Right lobe of liver (tissue), 4 donors: ENCODE measurements at regions not wholly inside any gene's neighbourhood (a gene's known extent, or its start where the extent isn't known, plus 50 kb on each side); places are given as distances from the start of the nearest gene placed in this dataset.
"Not testable (repeated sequence)": the region's sequence is repeated elsewhere in the genome, so short reads cannot be mapped to it uniquely, and the experiment has no call there.

Source experiments
- CTCF ChIP-seq, 4 donors: fragments of 200-600 bp in 3 of 4; fragments of 450-650 bp in 1 of 4; IDR thresholded peaks; one replicate each; pipeline versions ENCODE4 v1.5.1 to v1.8.0; 2016 to 2022; ENCODE audit warnings: antibody characterized with exemption in 4 of 4, mild to moderate bottlenecking in 2 of 4
- POLR2A ChIP-seq: fragments of 450-650 bp; IDR thresholded peaks from one replicate; pipeline ENCODE4 v1.6.1; 2017; ENCODE audit warnings: antibody characterized with exemption, mild to moderate bottlenecking
- donor health status: DM: no; HTN: no; CAD: no.
- donor health status: DM: no; HTN: no; CAD: no.
- donor health status: DM: no; HTN: yes; CAD: no.

- peak in 1 of 4 donors; percentile 16 for TF ChIP-seq CTCF (IDR thresholded peaks at IDR 0.05)
- not testable (repeated sequence) for TF ChIP-seq POLR2A
Observed at GRCh38 chr20:29327600-29328420, 1929.7 kb upstream of the DEFB115 start.
